ENCODE measurements at regions not wholly inside any gene's neighbourhood (a gene's known extent, or its start where the extent isn't known, plus 50 kb on each side); places are given as distances from the start of the nearest gene placed in this dataset.
"Not testable (repeated sequence)": the region's sequence is repeated elsewhere in the genome, so short reads cannot be mapped to it uniquely, and the experiment has no call there.

- no peak for DNase-seq
These were observed 233.0 kb upstream of the KAZN start for GRCh38 chr1:14365301-14365988.

DNA sequence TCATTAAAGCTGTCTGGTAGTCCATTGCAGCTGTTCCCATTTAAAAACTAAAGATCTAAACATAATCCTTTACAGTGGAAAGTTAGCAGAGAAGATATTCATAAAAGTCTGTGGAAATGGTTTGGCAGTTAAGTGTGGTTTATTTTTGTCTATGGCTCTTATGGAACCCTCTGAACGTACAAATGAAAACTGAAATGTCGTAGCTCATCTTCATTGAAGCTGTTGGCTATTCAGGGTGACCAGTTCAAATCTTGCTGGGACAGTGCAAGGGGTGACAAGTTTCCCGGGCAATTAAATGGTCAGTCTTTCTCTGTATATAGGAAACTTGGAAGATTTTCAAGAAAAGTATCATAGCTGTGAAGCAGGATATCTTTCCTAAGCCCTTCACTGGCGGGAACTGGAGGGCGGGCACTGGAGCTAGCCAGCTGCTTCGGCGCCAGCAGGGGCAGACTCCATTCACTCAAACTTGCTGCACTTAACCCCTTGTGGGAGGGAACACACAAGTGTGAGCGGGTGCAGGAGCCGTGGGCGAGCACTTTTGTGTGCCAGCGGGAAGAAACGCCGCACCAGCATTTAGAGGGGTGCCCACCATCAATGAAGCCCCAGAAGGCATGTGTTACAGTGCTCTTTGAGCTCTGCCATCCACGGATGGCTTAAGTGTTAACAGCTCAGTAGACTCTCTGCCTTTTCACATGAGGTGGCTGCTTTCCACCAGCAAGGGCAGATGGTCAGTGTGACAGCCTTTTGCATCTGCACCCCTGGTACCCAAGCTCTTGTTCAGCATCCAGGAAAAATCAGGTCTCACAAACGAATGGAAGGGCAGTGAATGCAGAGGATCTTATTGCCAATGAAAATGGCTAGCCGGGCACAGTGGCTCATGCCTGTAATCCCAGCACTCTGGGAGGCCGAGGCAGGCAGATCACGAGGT, 232.1 kb upstream of the KAZN start:
- DNase-seq: no peak

DNA sequence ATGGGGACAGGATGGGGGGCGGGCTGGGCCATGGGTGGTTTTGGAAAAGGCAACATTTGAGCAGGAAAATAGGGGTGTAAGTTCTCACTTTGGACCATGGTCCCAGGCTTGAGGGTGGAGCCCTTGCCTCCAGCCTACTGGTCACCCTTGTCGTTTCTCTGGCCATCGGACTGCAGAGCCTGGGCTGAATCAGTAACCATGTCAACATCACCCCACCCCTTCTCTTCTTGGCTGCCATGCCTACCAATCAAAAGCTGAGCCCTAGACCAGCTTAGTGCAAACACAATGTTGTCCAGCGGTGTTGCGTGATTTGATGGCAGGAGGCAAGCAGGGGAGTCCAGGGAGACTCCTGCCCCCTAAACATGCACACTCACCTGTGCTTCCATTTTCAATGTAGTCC, 231.0 kb upstream of the KAZN start:
- DNase-seq: no peak

DNA sequence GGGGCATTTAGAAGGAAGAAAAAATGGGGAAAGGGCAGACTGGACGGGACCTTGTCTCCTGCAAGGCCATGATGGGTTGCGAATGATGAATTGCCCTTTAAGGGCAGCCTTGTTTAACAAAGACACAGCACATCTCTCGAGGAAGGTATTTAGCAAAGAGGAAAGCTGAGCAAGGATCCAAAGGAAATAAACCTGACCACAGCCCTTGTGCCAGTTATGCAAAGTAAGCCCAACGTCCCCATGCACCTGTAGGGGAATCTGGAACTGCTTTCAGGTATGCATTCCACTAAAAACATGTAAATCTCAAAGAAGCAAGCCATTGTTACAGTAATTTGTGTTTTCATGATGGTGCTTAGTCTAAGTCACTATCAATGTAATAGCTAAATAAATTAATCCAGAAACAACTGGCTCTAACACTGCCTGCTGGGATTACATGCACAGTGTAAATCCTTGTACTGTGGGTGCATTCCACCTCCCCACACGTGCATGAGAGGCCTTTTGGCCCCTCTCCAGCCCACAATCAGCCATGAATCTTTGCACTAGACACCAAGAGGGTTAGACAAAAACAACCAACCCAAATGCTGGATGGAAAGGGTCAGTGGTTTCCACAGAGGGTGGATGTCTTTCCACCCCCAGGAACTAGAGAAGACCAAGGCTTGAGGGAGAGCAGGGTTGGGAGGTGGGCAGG, 228.8 kb upstream of the KAZN start:
- no peak for DNase-seq

DNA sequence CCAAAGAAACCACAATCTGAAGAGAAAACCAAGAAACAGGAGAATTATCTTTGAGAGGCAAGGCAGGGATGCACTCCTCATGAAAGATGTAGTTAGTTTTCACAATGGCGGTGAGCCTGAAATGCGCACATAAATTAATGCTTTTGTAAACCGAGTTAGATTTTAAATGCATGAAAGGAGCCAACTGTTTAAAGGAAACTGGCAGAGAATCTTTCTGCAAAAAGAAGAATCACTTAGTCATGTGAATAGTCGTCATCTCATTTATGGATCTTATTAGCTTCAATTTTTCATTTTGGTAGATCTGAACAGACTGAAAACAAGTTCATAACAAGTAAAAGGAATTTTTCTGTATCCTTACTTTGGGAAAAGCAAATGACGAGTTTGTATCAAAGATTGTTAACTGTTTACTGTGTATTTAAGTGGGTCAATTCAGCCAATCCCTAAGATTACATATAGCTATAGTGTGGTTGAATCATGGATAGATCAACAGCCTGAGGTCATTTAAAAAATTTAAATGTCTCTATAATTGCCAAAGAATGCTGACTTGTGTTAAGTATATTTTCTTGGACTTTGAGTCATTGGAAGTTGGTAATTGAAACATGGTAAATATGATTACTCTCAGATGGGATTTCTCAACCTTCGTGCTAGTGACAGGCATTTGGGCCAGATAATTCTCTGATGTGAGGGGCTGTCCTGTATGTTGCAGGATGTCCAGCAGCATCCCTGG, 226.6 kb upstream of the KAZN start:
- DNase-seq: no peak

DNA sequence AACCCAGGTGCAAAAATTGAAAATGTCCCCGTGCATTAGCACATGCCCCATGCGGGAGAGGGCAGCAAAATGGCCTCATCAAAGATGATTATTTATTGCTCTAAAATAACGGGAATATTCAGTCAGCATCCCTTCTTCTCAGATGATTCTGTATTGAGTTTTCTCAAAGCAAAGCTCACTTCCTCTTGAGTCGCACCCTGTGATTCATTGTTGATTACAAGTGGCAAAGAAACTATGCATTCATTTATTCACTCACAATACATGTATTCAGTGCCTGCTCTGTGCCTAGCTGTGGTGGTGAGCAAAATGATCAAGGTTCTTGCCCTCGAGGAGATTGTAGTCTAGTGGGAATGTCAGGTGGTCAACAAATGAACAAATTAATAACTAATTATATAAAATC, 226.0 kb upstream of the KAZN start:
- DNase-seq: no peak

- DNase-seq: no peak
These were observed 225.3 kb upstream of the KAZN start for GRCh38 chr1:14373081-14373758.

DNA sequence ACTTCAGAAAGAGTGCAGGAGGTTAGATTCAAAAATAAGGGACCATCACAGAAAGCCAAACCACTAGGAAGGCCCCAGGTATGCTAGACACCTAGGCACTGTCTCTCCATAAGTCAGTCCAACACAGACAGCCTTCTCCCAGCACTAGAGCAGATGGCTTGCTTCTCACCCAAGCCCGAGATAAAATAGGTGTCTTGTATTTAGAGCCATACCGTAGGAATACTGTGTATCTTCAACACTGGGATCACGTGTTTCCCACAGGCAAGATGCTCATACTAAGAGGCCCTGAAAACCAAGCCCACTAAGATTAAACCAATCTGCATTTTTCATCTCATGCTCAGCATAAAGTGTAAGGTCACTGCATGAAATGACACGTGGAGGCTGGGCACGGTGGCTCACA, 223.3 kb upstream of the KAZN start:
- DNase-seq: no peak

GRCh38 chr1:14377386-14377785, 221.1 kb upstream of the KAZN start:
- DNase-seq: no peak

GRCh38 chr1:14380408-14380807, 218.1 kb upstream of the KAZN start:
- no peak for DNase-seq

DNA sequence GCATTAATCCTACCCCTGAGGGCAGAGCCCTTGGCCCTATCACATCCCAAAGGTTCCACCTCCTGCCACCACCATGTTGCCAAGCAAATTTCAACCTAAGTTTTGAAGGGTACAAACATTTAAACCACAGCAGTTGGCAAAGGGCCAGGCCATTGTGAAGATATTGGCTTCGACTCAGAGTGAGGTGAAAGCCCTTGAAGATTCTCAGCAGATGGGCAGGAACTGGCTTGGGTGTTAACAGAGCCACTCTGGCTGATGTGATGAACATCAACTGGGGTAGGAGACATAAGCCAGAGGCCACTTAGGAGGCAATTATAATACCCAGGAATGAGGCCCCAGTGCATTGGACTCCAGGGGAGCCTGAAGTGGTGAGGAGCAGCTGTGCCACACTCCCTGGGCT, 207.7 kb upstream of the KAZN start:
- no peak for DNase-seq

DNA sequence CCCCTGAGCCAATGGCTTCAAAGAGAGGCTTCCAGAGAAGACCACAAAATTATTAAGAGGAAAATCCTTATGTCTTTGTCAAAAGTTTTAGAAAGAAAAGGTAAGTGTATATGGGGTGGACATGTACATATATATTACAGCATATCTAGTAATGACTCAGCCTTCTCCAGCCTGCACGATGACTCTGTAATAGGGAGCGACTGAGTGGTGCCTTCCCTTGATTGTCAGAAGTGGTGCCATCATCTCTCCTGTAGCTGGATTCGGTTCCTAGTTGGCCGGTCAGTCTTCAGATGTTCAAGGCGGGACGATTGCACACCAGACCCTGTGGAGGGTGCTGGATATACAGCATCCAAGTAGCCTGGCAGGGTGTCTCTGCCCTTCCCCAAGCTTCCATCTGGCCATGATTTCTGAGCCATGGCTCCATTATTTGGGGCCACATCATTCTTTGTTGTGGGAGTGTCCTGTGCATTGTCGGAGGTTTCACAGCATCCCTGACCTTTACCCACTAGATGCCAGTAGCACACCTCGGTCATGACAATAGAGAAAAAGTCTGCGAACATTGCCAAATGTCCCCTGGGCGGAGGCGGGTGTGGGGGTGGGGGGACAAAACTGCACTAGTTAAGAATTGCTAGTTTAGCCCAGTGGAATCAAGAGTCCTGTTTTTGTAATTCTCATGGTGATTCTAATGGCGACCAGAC, 206.2 kb upstream of the KAZN start:
- no peak for DNase-seq

GRCh38 chr1:14392859-14393365, 205.6 kb upstream of the KAZN start:
- DNase-seq: no peak

GRCh38 chr1:14396100-14396499, 202.4 kb upstream of the KAZN start:
- DNase-seq: no peak

GRCh38 chr1:14403961-14404645, 194.4 kb upstream of the KAZN start:
- no peak for DNase-seq

DNA sequence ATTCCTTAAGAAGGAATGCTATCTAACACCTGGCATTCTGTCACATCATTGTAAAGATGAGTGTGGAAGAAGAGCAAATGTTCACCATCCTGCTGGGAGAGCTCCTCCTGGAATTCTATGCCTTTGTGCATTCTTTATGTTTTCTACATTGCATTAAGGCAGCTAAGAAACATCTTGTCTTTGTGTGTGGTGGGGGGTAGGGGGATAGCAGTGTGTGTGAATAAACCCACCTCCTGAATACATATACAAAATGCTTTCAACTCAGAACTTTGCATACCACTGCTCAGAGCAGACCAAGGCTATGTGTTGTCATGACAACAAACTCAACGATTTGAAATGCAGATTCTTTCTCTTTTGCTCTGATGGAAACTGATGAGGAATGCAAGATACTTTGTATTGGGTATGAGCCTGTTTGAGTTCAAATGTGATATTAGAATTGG, 193.6 kb upstream of the KAZN start:
- DNase-seq: no peak

- DNase-seq: no peak
These were observed 186.2 kb upstream of the KAZN start for GRCh38 chr1:14412235-14412634.

GRCh38 chr1:14413819-14414490, 184.5 kb upstream of the KAZN start:
- DNase-seq: no peak

DNA sequence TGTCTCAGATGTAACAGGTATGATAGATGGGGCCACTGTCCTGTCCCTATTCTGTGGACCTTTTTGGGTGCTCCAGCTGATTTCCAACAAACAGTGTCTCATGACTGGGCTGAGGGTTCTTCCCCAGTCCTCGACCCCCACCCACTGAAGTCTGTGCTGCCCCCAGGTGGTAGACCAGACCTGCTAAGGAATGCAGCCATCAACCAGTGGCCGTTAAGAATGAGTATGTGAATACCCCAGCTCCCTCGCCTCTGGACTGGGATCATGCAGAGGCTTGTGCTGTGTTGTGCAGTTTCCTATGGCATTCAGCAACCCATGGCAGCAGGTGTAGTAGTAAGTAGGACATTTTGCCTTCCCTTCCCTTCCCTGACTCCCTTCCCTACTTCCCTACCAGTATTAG, 183.1 kb upstream of the KAZN start:
- no peak for DNase-seq

DNA sequence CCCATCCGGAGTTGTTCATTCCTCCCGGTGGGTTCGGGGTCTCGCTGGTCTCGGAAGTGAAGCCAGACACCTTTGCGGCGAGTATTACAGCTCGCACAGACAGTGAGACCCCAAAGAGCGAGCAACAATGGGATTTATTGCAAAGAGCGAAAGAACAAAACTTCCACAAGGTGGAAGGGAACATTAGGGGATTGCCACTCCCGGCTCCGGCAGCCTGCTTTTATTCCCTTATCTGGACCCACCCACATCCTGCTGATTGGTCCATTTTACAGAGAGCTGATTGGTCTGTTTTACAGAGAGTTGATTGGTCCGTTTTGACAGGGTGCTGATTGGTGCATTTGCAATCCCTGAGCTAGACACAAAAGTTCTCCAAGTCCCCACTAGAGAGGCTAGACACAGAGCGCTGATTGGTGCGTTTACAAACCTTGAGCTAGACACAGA, 178.7 kb upstream of the KAZN start:
- not testable (repeated sequence) for DNase-seq
